AG08395 (cell line): ENCODE measurements at regions not wholly inside any gene's neighbourhood (a gene's known extent, or its start where the extent isn't known, plus 50 kb on each side); places are given as distances from the start of the nearest gene placed in this dataset.
"Not testable (repeated sequence)": the region's sequence is repeated elsewhere in the genome, so short reads cannot be mapped to it uniquely, and the experiment has no call there.

Source experiments
- DNase-seq: peaks from one replicate; pipeline ENCODE4 v3.0.0; 2012; ENCODE audit warnings: mixed read lengths, low spot score

GRCh38 chr1:41980827-41981653, 62.3 kb upstream of the HIVEP3 start:
- no peak for DNase-seq

- DNase-seq = no peak
These were observed 60.3 kb upstream of the HIVEP3 start for GRCh38 chr1:41978986-41979385.

DNA sequence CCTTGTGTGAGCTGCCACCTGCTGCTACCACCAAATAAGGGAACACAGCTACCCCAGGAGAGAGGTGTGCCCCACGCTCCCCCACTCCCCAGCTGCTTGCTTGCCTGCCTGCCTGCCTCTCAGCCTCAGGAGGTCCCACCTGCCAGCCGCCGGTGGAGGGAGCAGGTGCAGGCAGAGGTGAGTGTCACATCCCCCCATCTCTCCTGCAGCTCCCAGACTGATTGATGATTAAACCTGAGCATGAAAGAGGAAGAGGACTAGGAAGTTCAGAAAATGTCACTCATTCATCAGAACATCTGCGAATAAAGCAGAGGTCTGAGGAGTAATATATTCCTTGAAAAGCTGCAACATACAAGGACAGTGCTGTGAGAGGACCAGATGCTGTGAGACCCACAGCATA, 58.6 kb upstream of the HIVEP3 start:
- no peak for DNase-seq

- no peak for DNase-seq
These were observed 57.9 kb upstream of the HIVEP3 start for GRCh38 chr1:41976671-41977070.

- no peak for DNase-seq
These were observed 57.3 kb upstream of the HIVEP3 start for GRCh38 chr1:41975850-41976569.

DNA sequence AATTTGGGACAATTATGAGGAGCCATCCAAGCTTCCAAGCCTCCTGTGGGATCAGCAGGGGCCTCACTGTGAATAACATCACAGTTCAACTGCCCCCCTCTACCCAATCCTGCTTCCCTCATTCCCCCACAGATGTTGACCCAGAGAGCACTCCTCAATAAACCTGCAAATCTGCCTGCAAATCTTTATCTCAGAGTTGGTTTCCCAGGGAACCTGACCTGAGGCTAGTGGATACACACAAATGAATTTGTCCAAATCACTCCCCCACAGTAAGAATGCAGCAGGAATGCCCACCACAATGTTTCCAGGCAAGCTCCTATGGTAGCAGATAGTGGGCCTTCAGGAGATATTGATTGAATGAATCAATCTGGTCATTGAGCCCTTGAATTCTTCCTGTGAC, 56.4 kb upstream of the HIVEP3 start:
- DNase-seq = no peak

DNA sequence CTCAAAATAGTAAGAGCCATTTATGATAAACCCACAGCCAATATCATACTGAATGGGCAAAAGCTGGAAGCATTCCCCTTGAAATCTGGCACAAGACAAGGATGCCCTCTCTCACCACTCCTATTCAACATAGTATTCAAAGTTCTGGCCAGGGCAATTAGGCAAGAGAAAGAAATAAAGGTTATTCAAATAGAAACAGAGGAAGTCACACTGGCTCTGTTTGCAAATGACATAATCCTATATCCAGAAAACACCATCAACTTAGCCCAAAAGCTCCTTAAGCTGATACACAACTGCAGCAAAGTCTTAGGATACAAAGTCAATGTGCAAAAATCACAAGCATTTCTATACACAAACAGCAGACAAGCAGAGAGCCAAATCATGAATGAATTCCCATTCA, 49.8 kb upstream of the HIVEP3 start:
- DNase-seq = not testable (repeated sequence)
